OCI-LY7 (cell line): ENCODE measurements at regions not wholly inside any gene's neighbourhood (a gene's known extent, or its start where the extent isn't known, plus 50 kb on each side); places are given as distances from the start of the nearest gene placed in this dataset.

Experiments
- BruUV-seq: library from RNA; stranded (reverse); fragments of 400-500 nt; replicated peaks from 2 replicates; lab custom pipeline; 2021; lab: Mats Ljungman, UMichigan
- CTCF ChIA-PET: fragments of 300-600 bp; sonication (Branson Sonifier 250); formaldehyde crosslinking; loops from one replicate; lab custom pipeline; 2022; ENCODE audit warnings: antibody characterized with exemption; ENCODE audit not compliant: unreplicated experiment; lab: Charles Lee
- POLR2A ChIA-PET: fragments of 300-600 bp; sonication (Branson Sonifier 250); formaldehyde crosslinking; loops from one replicate; lab custom pipeline; 2022; ENCODE audit warnings: antibody characterized with exemption; lab: Charles Lee
- DNase-seq: peaks from one replicate; pipeline ENCODE4 v3.0.0-alpha.2; 2015; ENCODE audit warnings: low spot score
- H2AFZ ChIP-seq: fragments of 200-600 bp; sonication (generic), shearing (Covaris generic); 2 replicates; pipeline ENCODE4 v1.6.1; 2014; ENCODE audit warnings: mild to moderate bottlenecking, antibody characterized with exemption, low read length, moderate library complexity
- H3K27ac ChIP-seq: fragments of 200-600 bp; sonication (generic); 2 replicates; pipeline ENCODE4 v1.5.1; 2014; ENCODE audit warnings: mixed run types, low read depth, mild to moderate bottlenecking, moderate library complexity, low read length, inconsistent platforms; ENCODE audit not compliant: poor library complexity, severe bottlenecking
- H3K36me3 ChIP-seq: fragments of 200-600 bp; sonication (generic); 2 replicates; pipeline ENCODE4 v1.6.1; 2014; ENCODE audit warnings: mild to moderate bottlenecking, antibody characterized with exemption, low read length, moderate library complexity, mixed read lengths; ENCODE audit not compliant: insufficient read depth
- H3K4me1 ChIP-seq: fragments of 200-600 bp; sonication (generic); 2 replicates; pipeline ENCODE4 v1.5.1; 2014; ENCODE audit warnings: mild to moderate bottlenecking, low read length; ENCODE audit not compliant: insufficient read depth, poor library complexity, severe bottlenecking
- H3K4me2 ChIP-seq: fragments of 200-600 bp; sonication (generic); 2 replicates; pipeline ENCODE4 v1.6.1; 2014; ENCODE audit warnings: mild to moderate bottlenecking, low read length
- H3K4me3 ChIP-seq: fragments of 200-600 bp; sonication (generic); 2 replicates; pipeline ENCODE4 v1.5.1; 2014; ENCODE audit warnings: mild to moderate bottlenecking, low read depth, low read length; ENCODE audit not compliant: poor library complexity, severe bottlenecking
- H3K79me2 ChIP-seq: fragments of 200-600 bp; sonication (generic); 2 replicates; pipeline ENCODE4 v1.6.1; 2016; ENCODE audit warnings: low read depth, mild to moderate bottlenecking, low read length, moderate library complexity, mixed read lengths; ENCODE audit not compliant: insufficient read depth
- H3K9me2 ChIP-seq: fragments of 200-600 bp; sonication (generic); 2 replicates; pipeline ENCODE4 v1.6.1; 2016; ENCODE audit warnings: mild to moderate bottlenecking, low read length, mixed read lengths; ENCODE audit not compliant: insufficient read depth
- H3K9me3 ChIP-seq: fragments of 200-600 bp; sonication (generic); 2 replicates; pipeline ENCODE4 v1.6.1; 2014; ENCODE audit warnings: mild to moderate bottlenecking, mixed run types, low read length, mixed read lengths
- H4K20me1 ChIP-seq: fragments of 200-600 bp; sonication (generic); 2 replicates; pipeline ENCODE4 v1.6.1; 2014; ENCODE audit warnings: mild to moderate bottlenecking, antibody characterized with exemption, low read length, moderate library complexity, mixed read lengths; ENCODE audit not compliant: insufficient read depth
- CTCF ChIP-seq: fragments of 200-600 bp; sonication (generic); conservative IDR thresholded peaks from 2 replicates; pipeline ENCODE4 v1.5.1; 2014; ENCODE audit warnings: mild to moderate bottlenecking, antibody characterized with exemption, low read length, moderate library complexity, mixed read lengths
- EZH2phosphoT487 ChIP-seq: fragments of 200-600 bp; sonication (generic); IDR thresholded peaks from 2 replicates; pipeline ENCODE4 v1.6.1; 2018; ENCODE audit warnings: low read depth, borderline replicate concordance, mild to moderate bottlenecking, mixed run types, antibody characterized with exemption, low read length, moderate library complexity, mixed read lengths
- intact Hi-C: fragments of 100-400 bp; cut with micrococcal nuclease; formaldehyde crosslinking; loops from one replicate; pipeline ENCODE4 v1.10.0; 2022; ENCODE audit not compliant: unreplicated experiment

- no peaks in the 10 kb centered on the region for H3K79me2 ChIP-seq
- H3K9me2 ChIP-seq = no peaks in the 10 kb centered on the region
- no peak overlapping the region for H3K4me3 ChIP-seq
- no peaks in the 10 kb centered on the region for H4K20me1 ChIP-seq
- intact Hi-C loops = no loop called here
- H3K4me2 ChIP-seq = no peak overlapping the region
- no peak for TF ChIP-seq CTCF
- TF ChIP-seq EZH2phosphoT487 = no peak
- POLR2A ChIA-PET = no interaction called here
- H3K9me3 ChIP-seq = no peaks in the 10 kb centered on the region
- DNase-seq = no peak
- no peaks in the 10 kb centered on the region for H3K36me3 ChIP-seq
- H3K27ac ChIP-seq = no peak overlapping the region
- BruUV-seq = no TSS peak
- no peak overlapping the region for H2AFZ ChIP-seq
- H3K4me1 ChIP-seq = no peaks in the 10 kb centered on the region
- CTCF ChIA-PET = no interaction called here
Observed at GRCh38 chr2:67240507-67240906, 156.6 kb upstream of the ETAA1 start.

GRCh38 chr2:67241453-67241852 lies 155.7 kb upstream of the ETAA1 start:
- TF ChIP-seq CTCF (no peak), EZH2phosphoT487 (no peak)
- POLR2A ChIA-PET = no interaction called here
- BruUV-seq = no TSS peak
- CTCF ChIA-PET = no interaction called here
- Histone ChIP-seq H3K4me3 (no peak overlapping the region), H4K20me1 (no peaks in the 10 kb centered on the region), H3K4me2 (no peak overlapping the region), H2AFZ (no peak overlapping the region), H3K9me2 (no peaks in the 10 kb centered on the region), H3K9me3 (no peaks in the 10 kb centered on the region), H3K27ac (no peak overlapping the region), H3K79me2 (no peaks in the 10 kb centered on the region), H3K36me3 (no peaks in the 10 kb centered on the region), H3K4me1 (no peaks in the 10 kb centered on the region)
- DNase-seq = no peak
- intact Hi-C loops = no loop called here

- ChIA-PET POLR2A (no interaction called here), CTCF (no interaction called here)
- Histone ChIP-seq H3K4me1 (no peaks in the 10 kb centered on the region), H2AFZ (no peak overlapping the region), H3K9me3 (no peaks in the 10 kb centered on the region), H3K9me2 (no peaks in the 10 kb centered on the region), H3K36me3 (no peaks in the 10 kb centered on the region), H3K4me3 (no peak overlapping the region), H3K27ac (no peak overlapping the region), H3K4me2 (no peak overlapping the region), H4K20me1 (no peaks in the 10 kb centered on the region), H3K79me2 (no peaks in the 10 kb centered on the region)
- TF ChIP-seq CTCF = no peak
- no peak for TF ChIP-seq EZH2phosphoT487
- intact Hi-C loops = no loop called here
- DNase-seq = no peak
- BruUV-seq = no TSS peak
Observed at GRCh38 chr2:67242456-67242855, 154.7 kb upstream of the ETAA1 start.
